ENCODE measurements at regions not wholly inside any gene's neighbourhood (a gene's known extent, or its start where the extent isn't known, plus 50 kb on each side); places are given as distances from the start of the nearest gene placed in this dataset.
A peak's percentile ranks its signal among the peaks of the same experiment; 100 is the strongest.
"Not testable (repeated sequence)": the region's sequence is repeated elsewhere in the genome, so short reads cannot be mapped to it uniquely, and the experiment has no call there.

DNA sequence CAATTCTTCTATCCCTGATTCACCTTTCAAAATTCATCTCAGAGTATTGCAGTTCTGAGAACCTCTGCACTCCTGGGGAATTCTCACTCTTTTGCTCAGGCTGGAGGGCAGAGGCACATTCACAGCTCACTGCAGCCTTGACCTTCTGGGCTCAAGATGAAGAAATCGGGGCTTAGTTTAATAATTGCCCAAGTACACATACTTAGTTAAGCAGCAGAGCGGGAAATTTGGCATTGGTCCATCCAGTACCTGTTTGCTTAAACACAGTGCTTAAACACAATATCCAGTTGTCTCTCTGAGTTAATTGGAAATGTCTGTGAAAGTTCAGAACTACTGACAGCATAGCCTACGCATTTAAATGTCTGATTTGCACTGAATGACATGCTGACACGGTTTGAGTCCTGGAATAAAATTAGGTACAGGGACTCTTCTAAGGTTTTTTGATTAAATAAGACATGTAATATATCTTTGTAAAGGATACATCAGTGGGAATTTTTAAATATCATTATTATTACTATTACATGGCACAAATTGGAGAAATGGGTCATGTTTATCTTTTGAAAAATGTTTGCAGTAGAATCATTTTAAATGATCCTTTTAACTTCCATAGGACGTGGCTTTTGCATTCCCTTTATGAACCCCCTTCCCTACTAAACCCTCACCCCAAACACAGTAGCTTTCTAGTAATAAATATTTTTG lies 337.4 kb downstream of the SRGAP2C start:
- DNase-seq (ENCODE audit: low read depth): no peak

GRCh38 chr1:121523112-121523511 lies 338.3 kb downstream of the SRGAP2C start:
- not testable (repeated sequence) for H3K4me3 ChIP-seq (ENCODE audit: low read depth, low read length); DNase-seq (ENCODE audit: low read depth)

More for the DNA sequence above, 337.4 kb downstream of the SRGAP2C start:
- TF ChIP-seq CTCF (IDR thresholded peaks at IDR 0.05; ENCODE audit: insufficient read depth, low read length): no peak
- no peak overlapping the region for H3K4me3 ChIP-seq (ENCODE audit: low read depth, low read length)

DNA sequence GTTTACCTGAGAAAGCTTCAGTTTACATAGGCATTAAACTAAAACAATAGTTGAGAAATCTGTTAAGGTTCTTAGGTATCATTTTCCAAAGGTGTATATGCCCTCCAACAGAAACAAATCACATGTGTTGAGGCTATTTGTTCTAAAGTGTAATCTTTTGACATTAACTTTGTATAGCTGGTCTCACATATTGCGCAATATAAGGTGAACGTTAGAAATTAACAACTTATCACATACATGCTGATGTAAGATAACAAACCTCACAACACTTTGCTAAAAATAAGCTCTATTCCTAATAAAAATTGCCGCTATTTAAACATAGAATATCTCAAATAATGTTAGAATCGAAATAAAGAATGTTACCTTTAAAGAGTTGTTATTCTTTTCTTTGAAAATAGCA lies 340.6 kb downstream of the SRGAP2C start:
- TF ChIP-seq CTCF (IDR thresholded peaks at IDR 0.05; ENCODE audit: insufficient read depth, low read length): no peak
- DNase-seq (ENCODE audit: low read depth): no peak
- no peak overlapping the region for H3K4me3 ChIP-seq (ENCODE audit: low read depth, low read length)

- H3K4me3 ChIP-seq (ENCODE audit: low read depth, low read length): not testable (repeated sequence)
- peak; percentile 50 for DNase-seq (ENCODE audit: low read depth)
These were observed 344.2 kb downstream of the SRGAP2C start for GRCh38 chr1:121528958-121529357.

DNA sequence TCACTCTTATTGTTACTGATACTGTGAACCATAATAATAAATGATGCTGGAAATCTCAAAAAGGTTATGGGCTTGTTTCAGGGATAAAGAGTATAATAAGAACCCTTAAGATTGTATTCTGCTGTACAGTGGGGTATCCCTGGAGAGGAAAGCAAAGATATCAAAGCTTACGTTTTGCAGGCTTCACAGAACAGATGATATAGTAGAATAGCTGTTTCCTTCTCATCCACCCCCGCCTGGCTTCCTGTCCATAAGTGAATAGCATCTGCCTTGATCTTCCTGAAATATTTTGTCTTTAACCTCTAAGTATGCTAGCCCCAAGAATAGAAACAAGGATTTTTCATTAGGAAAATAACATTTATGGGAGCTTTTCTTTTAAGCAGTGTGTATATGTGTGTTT lies 345.3 kb downstream of the SRGAP2C start:
- not testable (repeated sequence) for DNase-seq (ENCODE audit: low read depth); H3K4me3 ChIP-seq (ENCODE audit: low read depth, low read length)

DNA sequence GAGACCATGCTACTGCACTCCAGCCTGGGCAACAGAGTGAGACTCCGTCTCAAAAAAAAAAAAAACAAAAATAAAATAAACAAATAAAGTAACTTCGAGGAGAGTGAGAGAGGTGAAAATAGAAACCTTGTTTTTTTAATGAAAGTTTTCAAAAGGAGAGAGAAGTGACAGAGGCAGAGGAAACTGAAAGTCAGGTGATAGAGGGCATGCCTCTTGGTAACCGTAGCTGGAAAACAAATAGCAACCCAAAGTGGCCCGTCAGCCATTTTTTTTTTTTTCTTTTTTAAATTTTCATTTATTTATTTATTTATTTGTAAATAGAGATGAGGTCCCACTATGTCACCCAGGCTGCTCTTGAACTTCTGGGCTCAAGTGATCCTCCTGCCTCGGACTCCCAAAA lies 347.0 kb downstream of the SRGAP2C start:
- DNase-seq (ENCODE audit: low read depth); H3K4me3 ChIP-seq (ENCODE audit: low read depth, low read length): not testable (repeated sequence)

DNA sequence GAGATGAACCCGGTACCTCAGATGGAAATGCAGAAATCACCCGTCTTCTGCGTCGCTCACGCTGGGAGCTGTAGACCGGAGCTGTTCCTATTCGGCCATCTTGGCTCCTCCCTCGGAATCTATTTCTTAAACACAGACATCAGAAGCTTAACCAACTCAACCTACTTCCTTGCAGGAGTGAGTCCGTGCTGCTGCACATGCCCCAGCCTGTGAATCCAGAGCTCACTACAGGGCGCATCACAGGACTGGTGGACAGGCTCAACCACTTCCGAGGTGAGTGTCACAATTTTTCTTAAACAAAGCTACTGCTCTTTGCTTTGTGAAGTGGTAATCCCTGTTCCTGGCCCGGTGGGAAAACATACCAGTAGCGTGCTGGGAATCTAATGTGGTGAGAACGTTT lies 353.4 kb downstream of the SRGAP2C start:
- not testable (repeated sequence) for DNase-seq (ENCODE audit: low read depth); H3K4me3 ChIP-seq (ENCODE audit: low read depth, low read length)

GRCh38 chr1:121538943-121539575 lies 354.3 kb downstream of the SRGAP2C start:
- no peak for TF ChIP-seq CTCF (IDR thresholded peaks at IDR 0.05; ENCODE audit: insufficient read depth, low read length)
- H3K4me3 ChIP-seq (ENCODE audit: low read depth, low read length): no peak overlapping the region
- peak; percentile 29 for DNase-seq (ENCODE audit: low read depth)

- not testable (repeated sequence) for H3K4me3 ChIP-seq (ENCODE audit: low read depth, low read length); DNase-seq (ENCODE audit: low read depth)
These were observed 359.2 kb downstream of the SRGAP2C start for GRCh38 chr1:121543988-121544387.

GRCh38 chr1:121544500-121544899 lies 359.7 kb downstream of the SRGAP2C start:
- H3K4me3 ChIP-seq (ENCODE audit: low read depth, low read length): no peak overlapping the region
- no peak for TF ChIP-seq CTCF (IDR thresholded peaks at IDR 0.05; ENCODE audit: insufficient read depth, low read length)
- no peak for DNase-seq (ENCODE audit: low read depth)

- not testable (repeated sequence) for DNase-seq (ENCODE audit: low read depth); H3K4me3 ChIP-seq (ENCODE audit: low read depth, low read length)
These were observed 361.1 kb downstream of the SRGAP2C start for GRCh38 chr1:121545899-121546298.
